OCI-LY7 (cell line): ENCODE measurements at regions not wholly inside any gene's neighbourhood (a gene's known extent, or its start where the extent isn't known, plus 50 kb on each side); places are given as distances from the start of the nearest gene placed in this dataset.

Experiments used
- EZH2phosphoT487 ChIP-seq: fragments of 200-600 bp; sonication (generic); IDR thresholded peaks from 2 replicates; pipeline ENCODE4 v1.6.1; 2018; ENCODE audit warnings: low read depth, borderline replicate concordance, mild to moderate bottlenecking, mixed run types, antibody characterized with exemption, low read length, moderate library complexity, mixed read lengths
- TF ChIP-seq, protein P1 (sequence below): fragments of 200-600 bp; sonication (generic); conservative IDR thresholded peaks from 2 replicates; pipeline ENCODE4 v1.5.1; 2014; ENCODE audit warnings: mild to moderate bottlenecking, antibody characterized with exemption, low read length, moderate library complexity, mixed read lengths

DNA sequence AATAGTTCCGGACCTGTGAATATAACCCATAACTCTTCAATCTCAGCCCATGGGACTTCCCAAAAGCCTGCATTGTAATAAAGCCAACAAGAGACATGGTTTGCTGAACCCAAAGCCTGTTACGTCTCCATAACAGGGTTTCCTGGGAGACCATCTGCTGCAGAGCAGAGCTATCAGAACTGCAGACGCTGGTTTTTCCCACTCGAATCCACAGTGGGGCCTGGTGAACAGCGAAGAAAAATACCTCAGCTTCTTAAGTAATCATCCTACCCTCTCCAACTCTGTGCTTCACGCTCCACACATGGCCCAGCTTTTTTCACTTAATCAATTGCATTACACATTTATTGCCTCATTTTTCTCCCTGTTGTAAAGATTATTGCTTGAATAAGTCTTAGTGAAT lies 409.5 kb upstream of the GRIA1 start:
- TF ChIP-seq, protein P1, sequence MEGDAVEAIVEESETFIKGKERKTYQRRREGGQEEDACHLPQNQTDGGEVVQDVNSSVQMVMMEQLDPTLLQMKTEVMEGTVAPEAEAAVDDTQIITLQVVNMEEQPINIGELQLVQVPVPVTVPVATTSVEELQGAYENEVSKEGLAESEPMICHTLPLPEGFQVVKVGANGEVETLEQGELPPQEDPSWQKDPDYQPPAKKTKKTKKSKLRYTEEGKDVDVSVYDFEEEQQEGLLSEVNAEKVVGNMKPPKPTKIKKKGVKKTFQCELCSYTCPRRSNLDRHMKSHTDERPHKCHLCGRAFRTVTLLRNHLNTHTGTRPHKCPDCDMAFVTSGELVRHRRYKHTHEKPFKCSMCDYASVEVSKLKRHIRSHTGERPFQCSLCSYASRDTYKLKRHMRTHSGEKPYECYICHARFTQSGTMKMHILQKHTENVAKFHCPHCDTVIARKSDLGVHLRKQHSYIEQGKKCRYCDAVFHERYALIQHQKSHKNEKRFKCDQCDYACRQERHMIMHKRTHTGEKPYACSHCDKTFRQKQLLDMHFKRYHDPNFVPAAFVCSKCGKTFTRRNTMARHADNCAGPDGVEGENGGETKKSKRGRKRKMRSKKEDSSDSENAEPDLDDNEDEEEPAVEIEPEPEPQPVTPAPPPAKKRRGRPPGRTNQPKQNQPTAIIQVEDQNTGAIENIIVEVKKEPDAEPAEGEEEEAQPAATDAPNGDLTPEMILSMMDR: no peak
- no peak for TF ChIP-seq EZH2phosphoT487
